NCI-H2196 treated with DMSO at 0.1 percent for 48 hours (cell line): ENCODE measurements at regions not wholly inside any gene's neighbourhood (a gene's known extent, or its start where the extent isn't known, plus 50 kb on each side); places are given as distances from the start of the nearest gene placed in this dataset.
"Not testable (repeated sequence)": the region's sequence is repeated elsewhere in the genome, so short reads cannot be mapped to it uniquely, and the experiment has no call there.

Experiments
- DNase-seq: peaks from one replicate; lab custom pipeline; 2025; ENCODE audit not compliant: unreplicated experiment; lab: John Stamatoyannopoulos, UW

DNA sequence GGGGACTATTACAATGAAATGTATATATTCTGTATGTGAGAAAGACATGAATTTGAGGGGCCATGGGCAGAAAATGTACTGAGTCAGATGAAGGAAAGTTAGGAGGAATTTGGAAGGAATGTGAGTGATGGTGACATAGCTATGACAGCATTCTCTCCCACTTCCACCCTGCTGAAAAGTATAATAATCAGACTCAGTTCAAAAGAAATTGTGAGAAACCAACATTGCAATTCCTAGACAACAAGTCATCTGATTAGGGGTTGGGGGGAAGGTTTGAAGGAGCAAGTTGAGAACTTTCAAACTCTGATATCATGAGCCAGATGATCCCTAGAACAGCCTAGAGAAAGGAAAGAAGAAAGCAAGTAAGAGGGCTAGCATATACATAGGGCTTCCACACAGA is 370.6 kb downstream of the DMRTA1 start:
- no peak for DNase-seq

DNA sequence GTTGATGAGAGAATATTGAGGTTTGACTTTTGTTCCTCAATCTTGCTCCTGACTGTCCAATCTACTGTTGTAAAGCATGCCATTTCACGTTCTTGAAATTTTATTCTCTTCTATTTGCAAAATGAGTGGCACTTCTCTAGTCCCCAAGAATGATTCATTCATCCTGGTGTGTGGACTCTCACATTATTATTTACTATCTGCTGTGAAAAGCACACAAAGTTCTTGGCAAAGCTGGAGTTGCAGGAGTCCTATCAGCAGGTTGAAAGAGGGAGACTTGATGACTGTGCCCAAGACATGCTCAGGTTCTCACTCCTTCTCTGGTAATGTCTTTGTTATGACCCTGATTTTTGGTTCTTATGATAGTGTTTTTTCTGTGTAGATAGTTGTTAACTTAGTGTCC is 382.6 kb downstream of the DMRTA1 start:
- no peak for DNase-seq

DNA sequence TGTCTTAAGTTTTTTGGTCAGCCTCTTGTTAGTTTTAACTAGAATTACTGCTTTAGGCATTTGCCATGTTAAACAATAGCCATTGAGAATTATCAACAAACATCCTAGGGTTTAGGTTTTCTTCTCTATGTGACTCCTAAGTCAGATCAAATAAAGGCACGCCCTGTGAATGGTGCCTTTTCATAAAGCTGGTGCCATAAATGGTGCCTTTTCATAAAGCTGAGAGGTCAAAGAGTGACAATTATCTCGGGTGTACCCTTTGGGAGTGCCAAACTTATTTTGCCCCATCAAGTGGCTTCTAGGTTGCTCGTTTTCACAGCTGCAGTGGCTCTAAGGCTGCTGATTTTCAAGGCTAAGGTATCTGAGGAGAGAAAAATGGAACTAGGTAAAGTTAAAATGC is 391.6 kb downstream of the DMRTA1 start:
- DNase-seq, result no peak

DNA sequence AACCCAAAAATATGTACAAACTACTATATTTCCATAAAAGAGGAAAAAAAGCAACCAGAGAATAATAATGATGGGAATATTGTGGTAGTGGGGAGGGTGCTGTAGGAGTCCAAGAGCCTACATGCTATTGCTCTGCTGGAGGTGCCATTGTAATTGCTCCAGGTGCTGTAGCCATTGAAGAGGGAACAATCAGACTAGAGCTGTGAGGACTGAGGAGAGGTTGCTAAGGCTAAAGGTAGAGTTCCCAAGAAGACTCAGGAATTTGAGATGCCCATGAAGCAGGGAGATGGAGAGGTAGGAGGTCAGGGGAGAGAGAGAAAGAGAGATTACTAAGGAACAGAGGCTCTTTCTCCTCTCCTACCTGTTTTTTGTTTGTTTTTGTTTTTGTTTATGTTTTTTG is 394.0 kb downstream of the DMRTA1 start:
- no peak for DNase-seq

DNA sequence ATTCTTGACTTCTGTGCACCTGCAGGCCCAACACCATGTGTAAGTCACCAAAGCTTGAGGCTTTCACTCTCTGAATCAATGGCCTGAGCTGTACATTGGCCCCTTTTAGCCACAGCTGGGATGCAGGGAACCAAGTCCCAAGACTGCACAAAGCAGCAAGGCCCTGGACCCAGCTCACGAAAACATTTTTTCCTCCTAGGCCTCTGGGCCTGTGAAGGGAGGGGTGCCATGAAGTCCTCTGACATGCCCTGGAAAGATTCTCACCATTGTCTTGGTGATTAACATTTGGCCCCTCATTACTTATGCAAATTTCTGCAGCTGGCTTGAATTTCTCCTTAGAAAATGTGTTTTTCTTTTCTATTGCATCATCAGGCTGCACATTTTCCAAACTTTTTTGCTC is 398.6 kb downstream of the DMRTA1 start:
- not testable (repeated sequence) for DNase-seq

DNA sequence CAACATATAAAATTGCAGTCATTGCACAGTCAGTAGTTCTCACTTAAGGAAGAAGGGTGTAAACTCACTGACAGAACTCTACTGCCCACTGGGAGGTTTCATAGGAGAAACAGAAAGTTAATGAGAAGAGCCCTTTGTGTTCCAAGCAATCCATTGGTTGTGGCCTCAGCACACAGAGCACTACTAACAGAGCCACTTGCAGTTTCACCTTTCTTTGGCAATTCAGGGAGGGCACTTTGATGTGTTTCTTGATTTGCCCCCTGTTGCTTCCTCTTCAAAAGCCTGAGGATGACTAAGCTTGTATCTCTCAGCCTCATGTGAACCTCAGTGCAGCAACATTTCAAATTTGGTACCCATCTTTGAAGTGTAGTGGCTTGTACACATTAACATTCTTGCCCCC is 409.4 kb downstream of the DMRTA1 start:
- no peak for DNase-seq

DNA sequence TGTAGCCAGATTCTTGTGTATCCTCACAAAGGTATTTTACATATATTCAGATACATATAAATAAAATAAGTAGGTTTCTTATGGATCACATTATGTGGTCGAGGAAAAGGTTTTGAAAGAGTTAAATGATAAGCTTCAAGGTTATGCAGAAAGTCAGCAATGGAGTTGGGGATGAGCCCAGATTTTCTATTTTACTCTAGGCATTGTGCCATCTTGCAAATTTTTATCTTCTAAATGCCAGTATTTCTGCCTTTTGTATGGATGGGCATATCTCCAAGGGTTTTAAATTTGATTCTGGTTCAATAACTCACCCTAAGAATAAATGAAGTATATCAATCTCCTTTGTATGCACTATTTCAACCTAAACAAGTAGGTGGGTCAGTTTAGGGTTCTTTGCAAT is 410.7 kb downstream of the DMRTA1 start:
- DNase-seq, result no peak

DNA sequence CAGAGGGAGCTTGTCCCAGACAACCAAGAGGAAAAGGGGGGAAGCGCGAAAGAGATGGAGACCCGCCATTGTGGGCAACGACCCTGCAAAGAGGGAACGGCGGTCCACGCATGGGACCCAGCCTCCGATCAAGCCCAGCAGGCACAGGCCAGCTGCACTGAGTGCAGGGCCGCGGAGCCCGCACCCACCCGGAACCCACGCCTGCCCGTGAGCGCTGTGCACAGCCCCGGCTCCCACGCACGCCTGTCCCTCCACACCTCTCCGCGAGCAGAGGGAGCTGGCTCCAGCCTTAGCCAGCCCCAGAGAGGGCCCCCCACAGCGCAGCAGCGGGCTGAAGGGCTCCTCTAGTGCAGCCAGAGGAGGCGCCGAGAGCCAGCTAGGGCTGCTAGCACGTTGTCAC is 416.5 kb downstream of the DMRTA1 start:
- no peak for DNase-seq

DNA sequence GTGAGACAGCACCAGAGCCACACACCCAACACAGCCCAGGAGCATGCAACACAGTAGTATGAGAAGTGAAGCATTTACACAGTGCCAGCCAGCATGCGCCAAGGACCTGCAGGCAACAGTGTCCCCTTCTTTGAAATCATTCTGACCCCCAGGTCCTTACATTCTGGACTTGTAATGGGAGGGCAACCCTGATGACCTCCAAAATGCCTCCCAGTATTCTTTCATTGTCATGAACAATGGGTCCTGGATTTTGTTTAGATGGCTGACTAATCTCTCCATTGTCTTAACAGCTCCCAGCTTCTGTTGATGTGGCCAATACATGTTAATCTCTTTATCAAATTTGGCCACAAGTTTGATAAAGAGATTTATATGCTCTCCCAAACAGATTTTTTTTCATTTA is 417.1 kb downstream of the DMRTA1 start:
- DNase-seq, result no peak

DNA sequence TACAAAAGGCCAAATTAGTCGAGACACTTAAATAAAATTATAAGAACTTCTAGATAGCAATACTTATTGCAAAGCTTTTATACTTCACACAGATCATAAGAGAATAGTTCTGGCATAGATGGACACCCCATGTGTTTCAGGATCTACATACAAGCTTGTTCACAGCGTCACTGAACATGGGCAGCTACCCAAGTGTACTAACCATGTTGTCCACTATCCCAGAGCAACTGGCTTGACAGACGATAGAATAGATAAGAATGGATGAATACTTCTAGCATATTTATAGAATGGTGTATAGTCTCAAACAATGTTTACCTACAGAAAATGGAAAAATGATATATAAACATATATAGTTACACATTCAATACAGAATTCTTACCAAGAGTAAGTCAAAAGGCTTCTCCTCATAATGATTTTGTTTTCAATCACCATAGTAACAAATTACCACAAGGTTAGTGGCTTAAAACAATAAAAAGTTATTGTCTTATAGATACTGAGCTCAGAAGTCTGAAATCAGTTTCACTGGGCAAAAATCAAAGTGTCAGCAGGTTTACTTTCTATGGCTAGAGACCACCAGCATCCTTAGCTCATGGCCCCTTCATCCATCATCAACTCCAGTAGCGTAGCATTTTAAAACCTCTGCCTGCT is 446.7 kb downstream of the DMRTA1 start:
- DNase-seq, result no peak

DNA sequence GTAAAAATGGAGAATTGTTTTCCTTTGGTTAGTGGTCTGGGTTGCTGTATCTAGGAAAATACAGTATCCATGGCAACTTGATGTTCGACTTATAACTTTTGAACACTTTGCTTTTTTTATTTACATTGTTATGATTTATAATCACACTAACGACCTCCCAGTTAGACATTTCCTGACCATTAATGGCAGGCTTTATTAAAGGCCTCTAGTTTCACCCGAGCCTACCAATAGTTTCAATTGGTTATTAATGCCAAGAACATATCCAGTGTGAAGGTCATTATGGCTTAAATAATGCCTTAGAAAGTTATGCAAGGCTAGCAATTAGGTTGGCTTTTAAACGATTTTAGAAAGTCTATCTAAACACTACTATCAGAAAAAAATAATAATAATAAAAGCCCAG is 452.0 kb downstream of the DMRTA1 start:
- DNase-seq, result no peak

DNA sequence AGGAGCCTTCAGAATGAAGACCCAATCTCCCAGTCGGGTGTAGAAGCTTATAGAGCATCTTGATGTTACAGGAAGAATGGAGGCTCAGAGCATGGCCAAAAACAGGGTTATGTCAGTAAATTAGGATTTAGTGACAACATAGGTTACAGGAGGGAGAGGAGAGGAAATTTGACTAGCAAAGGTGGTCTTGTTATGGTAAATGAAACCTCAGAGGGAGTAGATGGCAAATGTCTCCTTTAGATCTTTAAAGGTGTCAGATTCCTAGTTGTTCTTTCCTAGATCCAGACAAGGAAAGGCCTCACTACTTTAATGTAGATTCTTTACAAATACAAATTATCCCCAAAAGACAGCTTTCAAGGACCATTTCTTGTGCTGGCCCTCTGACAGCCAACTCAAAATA is 465.0 kb downstream of the DMRTA1 start:
- no peak for DNase-seq

DNA sequence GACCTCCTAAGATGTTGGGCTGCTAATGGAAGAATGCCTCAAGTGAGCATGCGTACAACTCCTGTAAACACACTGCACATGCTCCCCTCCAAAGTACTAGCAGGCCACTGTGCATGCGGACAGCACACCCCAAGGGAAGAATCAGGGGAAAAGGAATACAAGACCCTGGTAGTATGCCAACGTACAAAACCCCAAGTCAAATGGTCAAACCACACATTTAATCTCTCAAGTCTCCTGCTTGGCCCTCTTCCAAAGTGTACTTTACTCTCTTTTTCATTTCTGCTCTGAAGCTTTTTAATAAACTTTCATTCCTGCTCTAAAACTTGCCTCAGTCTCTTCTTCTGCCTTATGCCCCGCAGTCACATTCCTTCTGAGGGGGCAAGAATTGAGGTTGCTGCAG is 466.4 kb downstream of the DMRTA1 start:
- DNase-seq, result no peak

DNA sequence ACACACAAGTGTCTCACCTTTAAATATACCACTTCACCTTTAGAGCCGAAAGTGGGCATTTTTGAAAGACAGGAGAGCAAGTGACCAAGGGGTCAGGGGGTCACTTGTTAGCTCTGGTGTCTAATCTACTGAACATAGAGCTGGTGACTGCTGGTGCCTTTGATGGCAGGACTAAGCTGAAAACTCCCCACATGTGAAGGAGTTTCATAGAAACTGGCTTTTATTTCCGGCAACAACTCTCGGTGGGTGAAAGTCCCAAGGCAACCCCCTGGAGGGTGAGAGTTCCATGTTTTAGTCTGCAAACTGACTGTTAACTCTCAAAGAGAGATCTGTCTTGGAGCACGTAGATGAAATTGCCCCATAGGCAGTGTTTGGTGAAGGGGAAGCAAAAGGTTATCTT is 466.9 kb downstream of the DMRTA1 start:
- DNase-seq, result no peak

DNA sequence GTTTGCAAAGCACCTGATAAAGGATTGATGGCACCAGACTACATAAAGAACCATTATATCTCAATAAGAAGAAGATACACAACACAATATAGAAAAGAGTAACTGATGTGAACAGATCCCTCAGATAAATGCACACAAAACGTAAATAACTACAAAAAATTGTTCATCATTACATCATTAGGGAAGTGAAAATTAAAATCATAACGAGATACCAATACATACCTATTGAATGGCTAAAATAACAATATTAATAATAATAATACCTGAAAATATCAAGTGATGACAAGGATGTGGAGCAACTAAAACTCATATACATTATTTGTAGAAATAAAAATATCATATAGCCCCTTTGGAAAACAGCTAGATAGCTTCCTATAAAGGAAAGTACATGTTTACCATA is 469.5 kb downstream of the DMRTA1 start:
- DNase-seq, result no peak

DNA sequence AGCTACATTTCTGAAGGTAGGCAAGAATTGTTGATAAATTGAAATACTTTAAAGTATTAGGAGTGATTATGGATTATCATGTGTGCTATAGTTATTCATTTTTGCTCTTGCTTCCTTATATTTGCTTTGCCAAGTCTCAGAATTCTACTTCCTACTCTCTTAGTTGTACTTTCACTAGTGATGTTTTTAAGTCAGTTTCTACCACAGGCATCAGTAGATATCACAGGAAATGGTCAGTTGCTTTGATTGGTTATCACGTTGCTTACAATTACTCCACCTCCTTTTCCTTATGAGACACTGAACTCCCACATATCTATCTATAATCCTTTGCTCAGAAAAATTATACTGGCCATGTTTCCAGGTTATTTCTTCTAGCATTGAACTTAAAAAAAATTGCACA is 472.8 kb downstream of the DMRTA1 start:
- no peak for DNase-seq

DNA sequence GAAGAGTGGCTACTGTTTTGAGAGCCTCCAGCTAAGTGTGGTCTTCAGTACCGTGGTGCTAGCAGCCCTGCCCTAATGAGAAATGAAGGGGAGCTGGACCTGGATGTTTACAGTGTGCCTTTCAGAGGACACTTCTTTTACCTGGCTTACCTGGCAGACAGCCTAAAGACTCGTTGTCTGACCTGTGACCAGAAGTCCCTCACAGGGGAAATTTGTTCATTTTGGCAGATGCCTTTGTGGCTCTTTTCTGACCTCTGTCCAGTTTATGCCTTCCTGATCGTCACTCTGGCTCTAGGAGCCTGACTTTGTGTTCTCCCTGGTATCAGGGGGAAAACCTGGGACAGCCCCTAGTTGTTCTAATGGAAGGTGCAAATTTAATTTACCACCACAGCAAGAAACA is 475.1 kb downstream of the DMRTA1 start:
- no peak for DNase-seq

DNA sequence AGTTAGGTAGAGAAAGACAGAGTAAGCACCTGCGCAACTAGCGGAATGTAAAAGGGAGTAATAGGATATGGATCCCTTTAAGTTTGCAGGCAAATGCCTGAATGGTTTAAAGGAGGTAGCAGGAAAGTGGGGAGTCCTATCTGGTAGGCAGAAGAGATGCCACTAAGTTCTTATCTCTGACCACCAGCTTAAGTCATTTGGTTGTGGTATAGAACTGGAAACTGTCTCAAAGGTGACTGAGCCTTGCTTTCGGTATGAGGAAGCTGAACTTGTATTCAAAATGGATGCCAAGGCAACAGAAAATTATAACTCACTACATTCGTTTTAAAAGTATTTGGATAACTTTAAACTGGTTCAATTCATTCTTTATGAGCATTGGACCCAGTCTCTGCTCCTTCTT is 475.6 kb downstream of the DMRTA1 start:
- no peak for DNase-seq

DNA sequence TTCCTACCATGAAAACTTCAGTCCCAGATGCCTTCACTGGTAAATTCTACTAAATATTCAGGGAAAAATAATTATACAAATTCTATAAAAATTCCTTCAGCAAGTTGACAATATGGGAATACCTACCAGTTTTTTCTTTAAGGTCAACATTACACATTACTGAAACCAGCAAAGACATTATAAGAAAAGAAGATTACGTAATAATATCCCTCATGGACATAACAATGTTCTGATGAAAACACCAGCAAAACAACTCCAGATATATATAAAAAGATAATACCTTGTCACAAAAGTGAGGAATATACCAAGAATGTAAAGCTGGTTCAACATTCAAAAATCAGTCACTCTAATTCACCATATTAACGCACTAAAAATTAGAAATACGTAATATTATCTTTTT is 507.9 kb downstream of the DMRTA1 start:
- no peak for DNase-seq

DNA sequence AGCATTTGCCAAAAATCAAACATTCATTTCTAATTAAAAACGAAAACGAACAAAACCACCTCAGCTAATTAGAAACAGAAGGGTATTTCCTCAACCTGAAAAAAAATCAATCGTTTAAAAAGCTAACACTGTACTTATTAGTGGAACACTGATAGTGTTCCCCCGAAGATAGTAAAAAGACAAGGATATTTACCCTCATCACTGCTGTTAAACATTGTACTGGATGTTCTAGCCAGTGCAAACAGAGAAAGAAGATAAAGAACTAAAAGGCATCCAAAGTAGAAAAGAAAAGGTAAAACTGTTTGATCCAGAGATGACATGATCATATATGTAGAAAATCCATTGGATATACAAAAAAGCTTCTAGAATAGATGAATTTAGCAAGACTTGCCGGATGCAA is 508.3 kb downstream of the DMRTA1 start:
- no peak for DNase-seq

DNA sequence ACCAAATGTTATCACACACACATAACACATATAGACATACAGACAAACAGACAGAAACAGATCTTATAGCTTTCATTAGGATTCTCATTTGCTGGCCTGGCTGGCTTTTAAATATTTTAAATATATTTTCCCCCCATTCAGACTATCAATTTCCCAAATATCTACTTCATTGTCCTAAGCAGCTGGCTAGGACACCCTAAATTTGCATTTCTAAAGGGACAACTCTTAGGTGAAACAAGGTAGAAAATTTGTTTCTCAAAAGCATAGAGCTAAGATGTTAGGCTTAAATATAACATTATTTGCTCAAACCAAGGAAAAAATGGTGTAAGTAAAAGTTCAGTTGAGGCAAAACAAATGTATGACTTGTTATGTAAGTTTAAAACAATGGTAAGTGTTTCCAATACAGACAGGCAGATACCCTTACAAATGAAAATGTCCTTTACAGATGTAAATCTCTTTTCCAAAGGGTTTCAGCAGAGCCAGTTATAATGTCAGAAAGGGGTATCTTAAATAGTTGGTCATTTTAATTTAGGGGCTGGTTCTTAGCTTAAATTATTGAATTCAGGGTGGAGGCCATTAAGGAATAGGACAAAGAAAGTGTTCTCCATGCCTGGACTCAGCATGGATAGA is 522.8 kb downstream of the DMRTA1 start:
- DNase-seq, result no peak

DNA sequence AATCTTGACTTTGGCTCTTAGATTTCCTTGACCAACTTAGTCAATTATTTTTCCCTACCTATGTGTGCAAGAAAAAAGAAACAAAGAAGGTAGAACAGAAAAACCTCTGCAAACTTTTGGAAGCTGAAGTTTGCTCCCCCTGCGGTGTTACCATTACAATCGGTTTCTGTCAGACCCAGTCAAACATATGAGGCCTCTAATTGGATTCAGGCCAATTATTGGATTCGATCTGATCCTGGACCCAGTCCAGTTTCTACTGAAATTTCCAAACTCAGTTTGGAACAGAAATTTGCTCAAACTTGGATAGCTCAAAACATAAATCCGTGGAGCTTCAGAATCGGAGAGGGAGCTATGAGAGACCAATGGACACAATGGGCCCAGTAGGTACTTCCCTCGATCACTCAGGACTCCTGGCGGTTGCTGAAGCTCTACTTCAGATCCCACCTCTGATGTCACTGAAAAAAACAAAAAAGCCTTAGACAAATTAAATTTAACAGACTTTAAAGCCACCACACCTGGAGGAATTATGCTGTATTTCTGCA is 523.9 kb downstream of the DMRTA1 start:
- DNase-seq, result no peak

DNA sequence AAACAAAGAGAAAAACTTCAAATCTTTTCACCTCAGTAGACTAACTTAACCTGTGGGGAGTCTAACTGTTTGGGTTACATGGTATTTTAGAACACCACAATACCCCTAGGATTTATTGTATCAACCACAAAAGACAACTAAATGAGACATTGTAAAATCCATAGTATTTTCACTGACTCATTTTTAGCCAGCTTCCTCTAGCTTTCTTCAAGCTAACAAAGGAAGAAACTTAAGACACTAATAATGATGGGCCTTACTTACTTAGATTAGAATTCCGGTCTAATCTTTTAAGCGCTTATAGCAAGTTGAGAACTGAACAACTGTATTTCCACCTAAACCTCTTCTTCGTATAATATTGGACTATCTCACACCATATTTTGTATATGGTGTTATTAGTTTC is 529.3 kb downstream of the DMRTA1 start:
- DNase-seq, result no peak
